ENCODE measurements at regions not wholly inside any gene's neighbourhood (a gene's known extent, or its start where the extent isn't known, plus 50 kb on each side); places are given as distances from the start of the nearest gene placed in this dataset.

- TF ChIP-seq, protein P1, sequence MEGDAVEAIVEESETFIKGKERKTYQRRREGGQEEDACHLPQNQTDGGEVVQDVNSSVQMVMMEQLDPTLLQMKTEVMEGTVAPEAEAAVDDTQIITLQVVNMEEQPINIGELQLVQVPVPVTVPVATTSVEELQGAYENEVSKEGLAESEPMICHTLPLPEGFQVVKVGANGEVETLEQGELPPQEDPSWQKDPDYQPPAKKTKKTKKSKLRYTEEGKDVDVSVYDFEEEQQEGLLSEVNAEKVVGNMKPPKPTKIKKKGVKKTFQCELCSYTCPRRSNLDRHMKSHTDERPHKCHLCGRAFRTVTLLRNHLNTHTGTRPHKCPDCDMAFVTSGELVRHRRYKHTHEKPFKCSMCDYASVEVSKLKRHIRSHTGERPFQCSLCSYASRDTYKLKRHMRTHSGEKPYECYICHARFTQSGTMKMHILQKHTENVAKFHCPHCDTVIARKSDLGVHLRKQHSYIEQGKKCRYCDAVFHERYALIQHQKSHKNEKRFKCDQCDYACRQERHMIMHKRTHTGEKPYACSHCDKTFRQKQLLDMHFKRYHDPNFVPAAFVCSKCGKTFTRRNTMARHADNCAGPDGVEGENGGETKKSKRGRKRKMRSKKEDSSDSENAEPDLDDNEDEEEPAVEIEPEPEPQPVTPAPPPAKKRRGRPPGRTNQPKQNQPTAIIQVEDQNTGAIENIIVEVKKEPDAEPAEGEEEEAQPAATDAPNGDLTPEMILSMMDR (IDR thresholded peaks at IDR 0.05; ENCODE audit: poor library complexity, severe bottlenecking) = no peak
- TF ChIP-seq POLR2AphosphoS5 (IDR thresholded peaks at IDR 0.05) (no peak), EP300 (conservative IDR thresholded peaks at IDR 0.05; ENCODE audit: poor library complexity, severe bottlenecking) (no peak), EZH2 (IDR thresholded peaks at IDR 0.05; ENCODE audit: borderline replicate concordance, insufficient read depth, low read length, poor library complexity, severe bottlenecking) (no peak)
These were observed 210.2 kb upstream of the ECI2 start for GRCh38 chr6:4345543-4345942.
